IMR-90 (cell line): ENCODE measurements at regions not wholly inside any gene's neighbourhood (a gene's known extent, or its start where the extent isn't known, plus 50 kb on each side); places are given as distances from the start of the nearest gene placed in this dataset.

Experiments used
- ATAC-seq: fragments of 200-7000 bp; cut with Tn5 transposase; 2 replicates; pipeline ENCODE4 v1.9.1; 2020; ENCODE audit warnings: low read depth, mild to moderate bottlenecking, moderate library complexity
- BruUV-seq: library from RNA; stranded (reverse); fragments of 400-500 nt; replicated peaks from 2 replicates; lab custom pipeline; 2021; lab: Mats Ljungman, UMichigan
- CTCF ChIA-PET: fragments of 300-600 bp; formaldehyde crosslinking; extraction: SDS; loops from one replicate; lab custom pipeline; 2021; ENCODE audit warnings: antibody characterized with exemption; lab: Yijun Ruan, JAX
- POLR2A ChIA-PET: fragments of 300-600 bp; sonication (Branson Sonifier 250); formaldehyde crosslinking; loops from one replicate; lab custom pipeline; 2022; ENCODE audit warnings: antibody characterized with exemption; ENCODE audit not compliant: unreplicated experiment; lab: Charles Lee
- DNase-seq: peaks from one replicate; pipeline ENCODE4 v3.0.0; 2013
- H2AFZ ChIP-seq: replicated peaks from 2 replicates; pipeline ENCODE3; 2013; ENCODE audit warnings: low read length, mild to moderate bottlenecking; ENCODE audit not compliant: poor library complexity
- H2AK5ac ChIP-seq: 2 replicates; pipeline ENCODE4 v1.6.1; 2013; ENCODE audit warnings: low read depth, low read length, inconsistent platforms
- H2AK9ac ChIP-seq: replicated peaks from 2 replicates; pipeline ENCODE3; 2013; ENCODE audit warnings: mild to moderate bottlenecking, low read depth, low read length, moderate library complexity; ENCODE audit not compliant: poor library complexity
- H2BK120ac ChIP-seq: 2 replicates; pipeline ENCODE4 v1.6.1; 2013; ENCODE audit warnings: low read depth, low read length, inconsistent platforms
- H2BK15ac ChIP-seq: 3 replicates; pipeline ENCODE4 v1.6.1; 2013; ENCODE audit warnings: low read depth, low read length, inconsistent platforms
- H2BK20ac ChIP-seq: 2 replicates; pipeline ENCODE4 v1.6.1; 2013; ENCODE audit warnings: low read depth, mild to moderate bottlenecking, inconsistent platforms, low read length, moderate library complexity
- H2BK5ac ChIP-seq: 2 replicates; pipeline ENCODE4 v1.6.1; 2013; ENCODE audit warnings: mild to moderate bottlenecking, low read depth, low read length, inconsistent platforms; ENCODE audit not compliant: poor library complexity, severe bottlenecking
- H3K14ac ChIP-seq: replicated peaks from 2 replicates; pipeline ENCODE4 v1.6.1; 2013; ENCODE audit warnings: low read depth, low read length, inconsistent platforms
- H3K18ac ChIP-seq: 2 replicates; pipeline ENCODE4 v1.6.1; 2013; ENCODE audit warnings: low read depth, low read length, control low read depth
- H3K23ac ChIP-seq: 2 replicates; pipeline ENCODE4 v1.6.1; 2013; ENCODE audit warnings: low read depth, low read length, inconsistent platforms
- H3K27ac ChIP-seq: 2 replicates; pipeline ENCODE4 v1.5.1; 2013; ENCODE audit warnings: mild to moderate bottlenecking, control low read depth, low read length; ENCODE audit not compliant: insufficient read depth
- H3K27me3 ChIP-seq: 2 replicates; pipeline ENCODE4 v1.6.1; 2013; ENCODE audit warnings: low read length; ENCODE audit not compliant: control insufficient read depth, insufficient read depth
- H3K36me3 ChIP-seq: 2 replicates; pipeline ENCODE4 v1.6.1; 2013; ENCODE audit warnings: low read length, mixed read lengths; ENCODE audit not compliant: control insufficient read depth, insufficient read depth
- H3K4ac ChIP-seq: 2 replicates; pipeline ENCODE4 v1.6.1; 2013; ENCODE audit warnings: low read depth, low read length, inconsistent platforms
- H3K4me1 ChIP-seq: 2 replicates; pipeline ENCODE4 v1.6.1; 2013; ENCODE audit warnings: low read length, mixed read lengths; ENCODE audit not compliant: control insufficient read depth, insufficient read depth
- H3K4me2 ChIP-seq: 2 replicates; pipeline ENCODE4 v1.6.1; 2013; ENCODE audit warnings: low read depth, mild to moderate bottlenecking, control low read depth, low read length, moderate library complexity
- H3K4me3 ChIP-seq: 2 replicates; pipeline ENCODE4 v1.5.1; 2013; ENCODE audit warnings: low read depth, mild to moderate bottlenecking, control low read depth, low read length, moderate library complexity; ENCODE audit not compliant: insufficient read depth
- H3K56ac ChIP-seq: 2 replicates; pipeline ENCODE4 v1.6.1; 2013; ENCODE audit warnings: low read length, inconsistent platforms; ENCODE audit not compliant: insufficient read depth; ENCODE audit errors: extremely low read depth
- H3K79me1 ChIP-seq, 2 experiments: 2 replicates each; pipeline ENCODE4 v1.6.1; 2013; ENCODE audit warnings: low read length in 2 of 2, inconsistent platforms in 1 of 2, low read depth in 1 of 2
- H3K9ac ChIP-seq: 2 replicates; pipeline ENCODE4 v1.6.1; 2013; ENCODE audit warnings: low read depth, low read length, control low read depth
- H3K9me1 ChIP-seq: 2 replicates; pipeline ENCODE4 v1.6.1; 2013; ENCODE audit warnings: low read length, inconsistent platforms; ENCODE audit not compliant: insufficient read depth
- H3K9me3 ChIP-seq: 2 replicates; pipeline ENCODE4 v1.6.1; 2013; ENCODE audit warnings: low read length; ENCODE audit not compliant: control insufficient read depth, insufficient read depth
- H4K20me1 ChIP-seq: 2 replicates; pipeline ENCODE4 v1.6.1; 2013; ENCODE audit warnings: low read length, inconsistent platforms; ENCODE audit not compliant: insufficient read depth
- H4K5ac ChIP-seq: 2 replicates; pipeline ENCODE4 v1.6.1; 2013; ENCODE audit warnings: mild to moderate bottlenecking, low read depth, low read length, control low read depth
- H4K8ac ChIP-seq, 2 experiments: 2 replicates each; pipeline ENCODE4 v1.6.1; 2013; ENCODE audit warnings: low read depth in 2 of 2, low read length in 2 of 2, control low read depth in 1 of 2, inconsistent platforms in 1 of 2
- H4K91ac ChIP-seq: 2 replicates; pipeline ENCODE4 v1.6.1; 2013; ENCODE audit warnings: low read depth, low read length, inconsistent platforms; ENCODE audit not compliant: insufficient read depth
- BHLHE40 ChIP-seq: fragments of 150-350 bp; IDR thresholded peaks from 2 replicates; pipeline ENCODE4 v1.6.1; 2016; ENCODE audit warnings: mild to moderate bottlenecking, low read depth, low read length
- CEBPB ChIP-seq: IDR thresholded peaks from 2 replicates; pipeline ENCODE4 v1.6.1; 2012; ENCODE audit warnings: low read depth, low read length, improper control_type of control experiment
- CHD1 ChIP-seq: IDR thresholded peaks from 2 replicates; pipeline ENCODE4 v1.6.1; 2012; ENCODE audit warnings: low read depth, low read length, improper control_type of control experiment
- FOS ChIP-seq: fragments of 150-350 bp; IDR thresholded peaks from 2 replicates; pipeline ENCODE4 v1.6.1; 2016; ENCODE audit warnings: low read depth, low read length
- MAFK ChIP-seq: IDR thresholded peaks from 2 replicates; pipeline ENCODE4 v1.6.1; 2012; ENCODE audit warnings: low read depth, low read length, improper control_type of control experiment
- MAZ ChIP-seq: IDR thresholded peaks from 2 replicates; pipeline ENCODE4 v1.6.1; 2012; ENCODE audit warnings: low read depth, mild to moderate bottlenecking, low read length, improper control_type of control experiment, moderate library complexity, borderline replicate concordance
- MXI1 ChIP-seq: IDR thresholded peaks from 2 replicates; pipeline ENCODE4 v1.6.1; 2012; ENCODE audit warnings: low read depth, mild to moderate bottlenecking, low read length, moderate library complexity, borderline replicate concordance
- NFE2L2 ChIP-seq: fragments of 150-350 bp; IDR thresholded peaks from 2 replicates; pipeline ENCODE4 v1.6.1; 2016; ENCODE audit warnings: low read depth, mild to moderate bottlenecking, low read length
- POLR2A ChIP-seq: IDR thresholded peaks from 2 replicates; pipeline ENCODE4 v1.6.1; 2012; ENCODE audit warnings: mild to moderate bottlenecking, low read depth, low read length
- RAD21 ChIP-seq: IDR thresholded peaks from 2 replicates; pipeline ENCODE4 v1.6.1; 2012; ENCODE audit warnings: low read length, improper control_type of control experiment
- RCOR1 ChIP-seq: IDR thresholded peaks from 2 replicates; pipeline ENCODE4 v1.6.1; 2012; ENCODE audit warnings: mild to moderate bottlenecking, low read length, improper control_type of control experiment; ENCODE audit not compliant: insufficient replicate concordance
- SMC3 ChIP-seq: fragments of 150-350 bp; IDR thresholded peaks from 2 replicates; pipeline ENCODE4 v1.6.1; 2016; ENCODE audit warnings: low read depth, mild to moderate bottlenecking, antibody characterized with exemption, low read length, moderate library complexity
- USF2 ChIP-seq: fragments of 150-350 bp; IDR thresholded peaks from 2 replicates; pipeline ENCODE4 v1.6.1; 2017; ENCODE audit warnings: mild to moderate bottlenecking, antibody characterized with exemption, low read length, low read depth
- WGBS, 2 experiments: methylation state at CpG; one replicate each; pipeline versions ENCODE4 v1.1.5 to v1.1.7; 2013; ENCODE audit warnings: missing lambda C conversion rate in 2 of 2; ENCODE audit not compliant: insufficient read length in 1 of 2; ENCODE audit errors: extremely low coverage in 2 of 2; 5-methylcytosine and 5-hydroxymethylcytosine counted together
- dilution Hi-C: fragments of 300-500 bp; cut with HindIII; formaldehyde crosslinking; loops from one replicate; pipeline ENCODE4 v1.14.3; 2018; ENCODE audit warnings: low sequenced_read_pairs; ENCODE audit not compliant: unreplicated experiment
- in situ Hi-C: fragments of 300-500 bp; cut with MboI; formaldehyde crosslinking; loops from 3 replicates; pipeline ENCODE4 v1.14.3; 2019; ENCODE audit warnings: low sequenced_read_pairs, inconsistent platforms, mixed read lengths
- intact Hi-C: fragments of 100-400 bp; cut with micrococcal nuclease; formaldehyde crosslinking; loops from 2 replicates; pipeline ENCODE4 v1.10.0; 2022
- TF ChIP-seq, protein P1 (sequence below): conservative IDR thresholded peaks from 2 replicates; pipeline ENCODE4 v1.5.1; 2012; ENCODE audit warnings: mild to moderate bottlenecking, low read depth, low read length, improper control_type of control experiment

GRCh38 chr13:23983671-23984070 lies 86.4 kb upstream of the C1QTNF9B start:
- BruUV-seq: no TSS peak
- H3K36me3 ChIP-seq: no peaks in the 10 kb centered on the region
- no peak overlapping the region for H2BK20ac ChIP-seq
- no peaks in the 10 kb centered on the region for H4K20me1 ChIP-seq
- H3K56ac ChIP-seq: no peak overlapping the region
- H3K4me3 ChIP-seq: no peak overlapping the region
- ATAC-seq (no peak), DNase-seq (no peak)
- peaks cover 4% of the 10 kb centered on the region; the same call in 1 of the 2 replicates for H3K9me1 ChIP-seq
- no peak overlapping the region for H4K91ac ChIP-seq
- WGBS, 2 experiments: no CpG with 5 or more reads among the region's 4 CpGs
- H2BK15ac ChIP-seq: no peak overlapping the region
- H2AFZ ChIP-seq: no peak overlapping the region
- intact Hi-C loops (no loop called here), dilution Hi-C loops (no loop called here), in situ Hi-C loops (no loop called here)
- TF ChIP-seq FOS: no peak
- no peak for TF ChIP-seq POLR2A
- no peak for TF ChIP-seq SMC3
- TF ChIP-seq, protein P1, sequence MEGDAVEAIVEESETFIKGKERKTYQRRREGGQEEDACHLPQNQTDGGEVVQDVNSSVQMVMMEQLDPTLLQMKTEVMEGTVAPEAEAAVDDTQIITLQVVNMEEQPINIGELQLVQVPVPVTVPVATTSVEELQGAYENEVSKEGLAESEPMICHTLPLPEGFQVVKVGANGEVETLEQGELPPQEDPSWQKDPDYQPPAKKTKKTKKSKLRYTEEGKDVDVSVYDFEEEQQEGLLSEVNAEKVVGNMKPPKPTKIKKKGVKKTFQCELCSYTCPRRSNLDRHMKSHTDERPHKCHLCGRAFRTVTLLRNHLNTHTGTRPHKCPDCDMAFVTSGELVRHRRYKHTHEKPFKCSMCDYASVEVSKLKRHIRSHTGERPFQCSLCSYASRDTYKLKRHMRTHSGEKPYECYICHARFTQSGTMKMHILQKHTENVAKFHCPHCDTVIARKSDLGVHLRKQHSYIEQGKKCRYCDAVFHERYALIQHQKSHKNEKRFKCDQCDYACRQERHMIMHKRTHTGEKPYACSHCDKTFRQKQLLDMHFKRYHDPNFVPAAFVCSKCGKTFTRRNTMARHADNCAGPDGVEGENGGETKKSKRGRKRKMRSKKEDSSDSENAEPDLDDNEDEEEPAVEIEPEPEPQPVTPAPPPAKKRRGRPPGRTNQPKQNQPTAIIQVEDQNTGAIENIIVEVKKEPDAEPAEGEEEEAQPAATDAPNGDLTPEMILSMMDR: no peak
- TF ChIP-seq BHLHE40: no peak
- TF ChIP-seq MAZ: no peak
- no peak for TF ChIP-seq MXI1
- no peak for TF ChIP-seq NFE2L2
- TF ChIP-seq MAFK: no peak
- no peak for TF ChIP-seq CHD1
- no peak for TF ChIP-seq USF2
- TF ChIP-seq RAD21: no peak
- no peak for TF ChIP-seq RCOR1
- no peak for TF ChIP-seq CEBPB
- no peak overlapping the region for H4K5ac ChIP-seq
- no peaks in the 10 kb centered on the region for H3K79me1 ChIP-seq
- no peak overlapping the region for H3K18ac ChIP-seq
- ChIA-PET CTCF (no interaction called here), POLR2A (no interaction called here)
- H2BK5ac ChIP-seq: no peak overlapping the region
- H2BK120ac ChIP-seq: no peak overlapping the region
- H3K4ac ChIP-seq: no peak overlapping the region
- H4K8ac ChIP-seq: no peak overlapping the region
- no peak overlapping the region for H2AK5ac ChIP-seq
- no peak overlapping the region for H3K23ac ChIP-seq
- H3K27ac ChIP-seq: no peak overlapping the region
- no peak overlapping the region for H3K9ac ChIP-seq
- no peak overlapping the region for H3K4me2 ChIP-seq
- H3K4me1 ChIP-seq: peaks cover 6% of the 10 kb centered on the region
- H3K9me3 ChIP-seq: no peaks in the 10 kb centered on the region
- H2AK9ac ChIP-seq: no peak overlapping the region
- no peak overlapping the region for H3K14ac ChIP-seq
- no peaks in the 10 kb centered on the region for H3K27me3 ChIP-seq
